ENCODE measurements at regions not wholly inside any gene's neighbourhood (a gene's known extent, or its start where the extent isn't known, plus 50 kb on each side); places are given as distances from the start of the nearest gene placed in this dataset.

DNA sequence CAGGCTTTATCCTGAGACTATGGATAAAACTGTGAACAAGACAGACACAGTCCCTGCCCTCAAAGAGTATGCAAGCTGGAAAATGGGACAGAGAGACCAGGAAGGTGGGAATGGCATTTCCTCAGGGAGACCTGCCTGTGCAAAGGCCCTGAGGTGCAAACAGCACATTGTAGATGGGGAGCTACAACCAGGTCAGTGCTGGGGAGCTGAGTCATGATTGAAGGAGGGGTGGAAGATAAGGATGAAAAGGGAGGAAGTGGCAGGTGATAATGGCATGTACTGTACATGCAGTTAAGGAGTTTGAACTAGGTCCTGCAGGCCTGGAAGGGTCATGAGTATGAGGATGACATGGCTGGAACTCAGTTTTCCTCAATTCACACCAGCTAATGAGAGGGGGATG, 75.5 kb upstream of the BOD1 start:
- DNase-seq: peak; percentile 75

DNA sequence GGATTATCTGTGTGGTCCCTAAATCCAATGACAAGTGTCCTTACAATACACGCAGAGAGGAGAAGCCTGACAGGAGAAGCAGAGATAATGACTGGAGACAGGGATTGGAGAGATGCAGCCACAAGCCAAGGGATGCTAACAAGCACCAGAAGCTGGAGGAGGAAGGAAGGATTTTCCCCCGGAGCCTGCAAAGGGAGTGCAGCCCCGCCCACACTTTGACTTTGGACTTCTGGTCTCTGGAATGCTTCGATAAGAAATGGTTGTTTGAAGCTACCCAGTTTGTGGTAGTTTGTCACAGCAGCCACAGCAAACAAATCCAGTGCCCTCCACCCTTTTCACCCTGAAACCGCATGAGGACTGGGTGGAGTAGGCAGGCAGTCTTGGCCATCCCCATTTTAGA, 77.2 kb upstream of the BOD1 start:
- DNase-seq: peak; percentile 20

DNA sequence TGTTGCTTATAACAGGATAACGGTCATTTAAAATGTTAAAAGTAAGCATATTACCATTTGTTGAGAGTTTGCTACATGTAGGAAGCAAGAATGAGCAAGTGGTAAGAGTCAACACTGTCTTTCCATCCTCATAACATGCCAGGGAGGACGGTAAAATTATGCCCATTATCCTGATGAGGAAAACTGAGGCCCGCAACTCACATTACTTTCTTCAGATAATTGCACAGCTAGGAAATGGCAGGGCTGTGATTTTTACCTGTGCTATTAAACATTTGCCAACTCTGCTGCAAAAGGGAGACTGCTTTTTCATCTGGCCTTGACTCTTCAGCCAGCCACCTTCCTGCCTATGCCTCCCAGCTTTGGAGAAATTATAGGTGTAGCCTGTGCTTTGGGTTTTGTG, 79.8 kb upstream of the BOD1 start:
- no peak for DNase-seq

DNA sequence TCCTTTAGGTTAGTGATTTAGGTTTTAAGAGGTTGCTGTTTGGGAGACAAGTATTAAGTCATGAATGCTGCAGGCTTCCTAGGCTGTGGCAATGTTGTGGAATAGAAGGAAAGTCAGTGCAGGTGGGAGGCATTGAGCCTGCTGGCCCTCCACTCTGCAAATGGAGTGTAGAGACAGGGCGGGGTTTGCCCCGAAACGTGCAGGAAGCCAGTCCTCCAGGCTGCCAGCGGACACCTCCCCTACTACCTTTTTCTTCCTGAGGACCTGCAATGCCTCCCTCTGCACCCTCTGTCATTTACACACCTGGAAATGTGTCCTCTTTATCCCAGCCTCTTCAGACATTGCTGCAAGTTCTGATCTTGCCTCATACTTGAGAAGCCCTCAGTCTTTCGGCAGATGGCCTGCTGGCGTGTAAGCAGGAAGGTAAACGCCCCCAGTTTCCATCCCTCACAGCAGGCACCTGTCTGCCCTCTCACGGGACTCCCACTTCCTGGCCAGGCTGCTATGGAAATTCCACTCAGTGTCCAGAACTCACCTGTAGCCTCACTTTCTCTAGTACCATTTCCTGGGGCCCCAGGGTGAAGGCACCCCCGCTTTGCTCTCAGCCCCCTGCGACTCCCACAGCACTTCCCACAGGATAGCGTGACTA, 81.6 kb upstream of the BOD1 start:
- DNase-seq: no peak

DNA sequence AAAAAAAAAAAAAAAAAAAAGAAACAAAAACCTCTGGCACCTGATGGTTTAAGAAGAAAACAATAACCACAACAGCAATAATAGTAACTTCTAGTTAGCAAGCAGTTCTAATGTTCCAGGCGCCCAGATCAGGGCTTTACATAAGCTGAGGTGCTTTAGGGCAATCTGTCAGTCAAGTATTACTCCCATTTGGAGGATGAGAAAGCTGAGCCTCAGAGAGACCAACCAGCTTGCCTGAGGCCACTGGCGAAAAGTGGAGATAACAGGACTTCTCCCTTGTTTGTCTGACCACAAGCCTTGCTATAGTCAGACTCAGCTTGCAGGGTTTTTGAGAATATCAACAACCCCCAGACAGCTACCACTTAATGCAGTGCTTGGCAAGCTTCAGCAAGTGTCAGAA, 83.5 kb upstream of the BOD1 start:
- DNase-seq: peak; percentile 73

DNA sequence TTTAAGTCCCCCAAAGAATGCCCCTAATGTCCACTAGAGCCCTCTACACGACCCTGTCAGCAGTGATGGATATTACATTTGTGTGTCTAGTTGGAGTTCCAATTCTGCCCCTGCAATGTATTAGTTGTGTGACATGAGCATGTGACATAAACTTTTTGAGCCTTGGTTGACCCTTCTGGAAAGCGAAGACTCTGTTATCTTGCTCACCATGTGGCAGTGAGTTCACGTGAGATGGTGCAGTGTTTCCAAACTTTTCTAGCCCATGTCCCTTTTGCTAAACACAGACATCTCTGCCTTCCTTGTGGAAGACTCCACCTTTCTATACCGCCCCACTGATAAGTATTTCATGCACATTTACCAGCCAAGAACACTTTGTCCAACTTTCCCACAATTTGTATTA, 87.0 kb upstream of the BOD1 start:
- DNase-seq: peak; percentile 90

DNA sequence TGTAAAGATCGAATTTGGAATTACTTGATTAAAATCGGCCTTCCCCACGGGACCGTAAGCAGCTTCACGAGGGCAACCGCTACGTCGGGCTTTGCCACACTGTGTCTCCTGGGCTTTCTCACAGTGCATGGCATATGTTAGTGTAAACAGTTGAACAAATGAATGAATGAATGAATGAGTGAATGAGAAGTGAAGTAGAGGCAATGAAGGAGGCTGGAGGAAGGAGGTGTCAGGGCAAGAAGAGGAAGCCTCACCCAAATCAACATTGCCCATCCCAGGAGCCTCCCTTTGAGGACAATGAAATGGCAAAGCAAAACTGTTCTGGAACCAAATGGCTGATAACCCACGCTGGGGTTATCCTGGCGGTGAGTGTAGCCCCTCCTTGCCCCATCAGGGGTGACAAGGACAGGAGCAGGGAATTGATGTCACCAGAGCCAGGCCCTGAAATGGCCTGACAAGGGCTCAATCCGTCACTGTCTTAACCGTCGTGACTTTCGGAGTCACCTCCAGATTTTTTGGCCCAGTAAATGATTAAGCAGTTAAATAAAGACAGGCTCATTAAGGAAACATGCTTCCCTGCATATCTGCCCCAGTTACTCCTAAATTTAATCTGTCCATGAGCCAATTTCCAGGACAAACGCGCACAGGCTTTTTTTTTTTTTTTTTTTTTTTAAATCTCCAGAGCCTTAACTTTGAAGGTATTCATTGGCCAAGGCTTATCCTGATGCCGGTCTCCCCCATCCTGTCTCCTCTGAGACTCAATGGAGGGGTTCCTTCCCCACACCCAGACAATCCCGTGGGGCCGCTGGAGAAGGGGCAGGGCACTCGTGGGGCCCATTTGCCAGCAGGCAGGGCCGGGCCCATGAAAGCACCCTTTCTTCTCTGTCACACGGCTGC, 88.4 kb upstream of the BOD1 start:
- DNase-seq: no peak

DNA sequence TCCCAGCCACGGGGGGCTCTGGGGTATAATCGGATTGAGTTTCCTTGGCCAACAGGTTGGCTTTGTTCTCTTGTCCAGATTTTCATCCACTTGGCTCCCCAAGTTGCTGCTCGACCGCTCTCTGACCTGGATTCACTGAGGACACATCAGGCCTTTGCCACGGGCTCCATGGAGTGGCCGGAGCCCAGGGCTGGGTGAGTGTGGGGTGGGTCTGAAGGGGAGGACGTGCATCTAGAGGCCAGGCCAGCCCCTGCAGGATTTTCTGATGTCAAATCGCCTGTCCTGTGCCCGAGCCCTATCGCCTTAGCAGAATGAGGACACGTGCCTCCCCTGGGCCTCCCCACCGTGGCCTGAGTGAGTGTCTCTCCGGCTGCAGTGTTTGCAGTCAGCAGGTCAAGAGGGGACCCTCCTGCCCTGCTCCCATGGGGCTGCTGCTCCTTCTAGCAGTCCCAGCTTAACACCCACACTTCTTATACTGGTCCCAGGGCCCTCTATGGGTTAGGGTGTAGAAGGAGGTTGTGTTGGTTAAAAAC, 89.1 kb upstream of the BOD1 start:
- DNase-seq: no peak

DNA sequence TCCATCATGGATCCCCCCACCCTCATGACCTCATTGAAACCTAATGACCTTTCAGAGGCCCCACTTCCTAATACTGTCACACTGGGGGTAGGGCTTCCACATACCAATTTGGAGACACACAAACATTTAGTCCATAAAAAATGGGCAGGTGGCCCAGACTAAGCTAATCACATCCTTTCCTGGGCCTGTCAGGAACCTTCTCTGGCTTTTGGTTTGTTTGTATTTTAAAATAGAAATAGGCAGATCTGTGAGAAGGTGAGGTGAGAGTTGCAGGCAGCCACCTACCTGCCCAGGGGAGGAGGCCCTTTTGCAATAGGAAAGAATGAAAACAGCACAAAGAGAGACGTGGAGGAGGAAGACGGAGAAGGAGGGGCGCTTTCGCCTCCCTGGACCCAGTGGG, 90.2 kb upstream of the BOD1 start:
- no peak for DNase-seq

DNA sequence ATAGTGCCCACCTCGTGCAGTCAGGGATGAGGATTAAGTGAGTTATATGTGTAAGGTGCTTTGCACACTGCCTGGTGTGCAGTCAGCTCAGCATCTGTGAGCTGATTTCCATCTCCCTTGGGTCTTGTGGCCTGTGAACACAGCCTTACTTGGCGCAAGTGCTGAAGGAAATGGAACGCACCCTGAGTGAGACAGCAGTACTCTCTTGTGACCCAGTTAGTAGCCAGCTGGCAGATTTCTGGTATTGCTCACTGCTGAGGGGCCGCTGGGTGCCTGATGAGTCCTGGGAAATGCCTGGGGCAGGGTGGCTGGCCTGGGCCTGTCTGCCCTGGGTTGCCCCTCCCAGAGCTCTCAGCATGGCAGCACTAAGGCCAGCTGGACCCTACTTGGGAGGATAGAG, 90.9 kb upstream of the BOD1 start:
- DNase-seq: no peak

DNA sequence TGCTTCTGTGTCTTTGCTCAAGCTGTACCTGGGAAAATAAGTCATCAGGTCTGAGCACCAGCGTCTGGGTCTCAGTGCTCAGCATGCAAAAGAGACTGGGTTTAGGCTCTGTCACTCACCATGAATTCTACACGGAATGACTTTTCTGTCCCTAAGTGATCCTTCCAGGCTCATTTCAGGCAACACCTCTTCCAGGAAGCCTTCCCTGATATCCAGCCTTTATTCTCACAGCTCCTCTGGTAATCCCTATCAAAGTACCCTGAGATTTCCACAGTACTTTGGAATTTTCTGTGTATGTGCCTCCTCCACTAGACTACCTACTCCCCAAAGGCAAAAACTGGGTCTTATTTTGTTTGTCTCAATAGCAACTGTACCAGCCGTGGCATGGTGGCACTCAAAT, 92.7 kb upstream of the BOD1 start:
- no peak for DNase-seq

DNA sequence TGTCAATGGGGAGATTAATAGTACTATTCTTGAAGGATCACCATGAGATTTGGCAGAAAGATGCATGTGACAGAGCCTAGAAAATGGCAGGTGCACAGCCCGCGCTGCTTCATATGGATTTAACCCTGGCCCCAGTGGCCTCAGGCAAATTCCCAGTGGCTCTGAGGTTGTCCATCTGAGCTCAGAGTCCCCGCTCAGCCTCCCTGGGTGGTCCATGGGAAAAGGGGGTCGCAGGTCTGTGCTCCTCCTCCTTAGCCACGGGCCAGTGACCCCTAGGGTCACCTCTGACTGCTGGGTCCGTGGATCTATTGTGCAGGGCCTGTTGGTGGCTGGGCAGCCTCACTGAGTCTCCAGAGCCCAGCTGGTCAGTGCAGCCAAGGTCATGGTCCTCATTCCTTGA, 93.3 kb upstream of the BOD1 start:
- no peak for DNase-seq

DNA sequence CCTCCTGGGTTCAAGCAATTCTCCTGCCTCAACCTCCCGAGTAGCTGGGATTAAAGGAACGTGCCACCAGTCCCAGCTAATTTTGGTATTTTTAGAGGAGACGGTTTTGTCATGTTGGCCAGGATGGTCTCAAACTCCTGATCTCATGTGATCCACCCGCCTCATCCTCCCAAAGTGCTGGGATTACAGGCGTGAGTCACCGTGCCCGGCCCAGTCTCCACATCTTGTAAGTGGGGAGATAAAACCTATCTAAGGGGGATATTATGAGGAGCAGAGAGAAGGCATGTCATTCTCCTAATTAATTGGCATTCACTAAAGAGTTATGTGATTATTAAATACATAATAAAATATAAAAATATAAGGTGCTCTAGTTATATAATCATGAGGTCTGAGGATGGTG, 94.1 kb upstream of the BOD1 start:
- DNase-seq: no peak

DNA sequence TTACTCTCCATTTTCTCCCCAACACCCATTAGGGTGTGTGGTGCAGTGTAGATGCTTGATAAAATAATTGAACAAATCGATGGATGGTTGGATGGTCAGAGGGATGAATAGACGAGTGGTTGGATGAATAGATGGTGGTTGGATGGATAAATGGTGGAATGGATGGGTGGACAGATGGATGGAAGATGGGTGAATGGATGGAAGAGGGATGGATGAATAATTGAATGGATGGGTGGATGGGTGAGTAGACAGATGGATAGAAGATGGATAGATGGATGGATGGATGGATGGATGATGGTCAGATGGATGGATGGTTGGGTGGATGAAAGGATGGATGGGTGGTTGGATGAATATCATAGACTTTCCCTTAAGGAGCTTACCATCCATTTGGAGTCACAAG, 95.0 kb upstream of the BOD1 start:
- DNase-seq: no peak

DNA sequence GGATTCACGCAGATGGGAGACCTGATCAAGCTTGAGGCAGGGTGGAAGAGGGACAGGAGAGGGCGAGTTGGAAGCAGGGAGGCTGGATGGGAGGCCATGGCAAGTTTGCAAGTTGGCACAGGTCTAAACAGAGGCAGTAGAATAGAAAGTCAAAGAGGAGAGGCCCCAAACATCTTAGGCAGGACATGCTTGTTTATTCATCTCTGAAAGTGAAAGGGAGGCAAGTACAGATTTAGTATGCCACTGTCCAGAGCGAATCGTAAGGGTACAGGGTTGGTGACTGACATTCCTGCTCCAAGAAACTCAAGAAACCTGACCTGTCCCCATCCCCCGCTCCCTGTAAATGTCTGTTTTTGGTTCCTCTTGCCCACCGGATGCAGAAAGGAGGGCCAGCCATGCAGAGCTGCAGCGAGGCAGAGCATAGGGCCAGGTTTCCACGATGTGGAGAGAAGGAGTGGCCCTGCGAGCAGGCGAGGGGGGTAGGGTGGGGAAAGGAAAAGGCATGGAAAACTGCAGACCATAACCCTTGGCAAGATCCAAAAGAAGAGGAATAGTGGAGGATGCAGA, 96.2 kb upstream of the BOD1 start:
- DNase-seq: no peak

DNA sequence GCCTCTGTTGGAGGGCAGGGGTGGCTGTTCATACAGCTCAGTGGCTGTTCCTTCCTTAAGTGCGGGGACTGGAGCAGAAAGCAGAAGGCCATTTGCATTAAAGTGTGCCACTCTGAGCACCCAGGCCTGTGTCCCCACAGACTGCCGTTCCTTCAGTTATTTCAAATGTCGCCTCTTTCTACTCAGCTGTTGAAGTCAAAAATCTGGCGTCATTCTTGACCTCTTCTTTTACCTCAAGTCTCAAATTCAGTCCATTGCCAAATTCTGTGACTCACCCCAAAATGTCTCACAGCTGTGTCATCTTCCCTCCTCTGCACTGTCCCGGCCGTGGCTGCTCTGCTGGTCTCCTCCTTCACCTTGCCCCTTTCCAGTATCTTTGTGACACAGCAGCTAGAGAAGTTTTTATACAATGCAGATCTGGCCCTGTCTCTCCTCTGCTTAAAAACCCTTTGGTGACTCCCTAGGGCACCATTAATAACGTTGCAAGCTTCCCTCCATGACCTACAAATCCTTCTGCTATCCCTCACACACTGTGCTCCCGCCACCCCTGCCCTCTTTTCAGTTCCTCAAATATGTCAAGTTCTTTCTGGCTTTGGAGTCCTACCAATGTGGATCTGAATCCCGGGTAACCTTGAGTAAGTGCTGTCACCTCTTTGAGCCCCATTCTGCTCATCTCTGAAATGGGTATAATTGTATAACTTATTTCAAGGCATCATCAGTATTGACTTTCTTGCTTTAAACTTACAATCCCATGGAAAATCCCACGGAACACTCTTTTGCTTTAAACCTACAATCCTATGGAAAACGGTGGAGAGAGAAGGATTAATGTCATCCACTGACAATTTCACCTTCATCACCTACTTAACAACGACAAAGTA, 98.3 kb upstream of the BOD1 start:
- DNase-seq: no peak

DNA sequence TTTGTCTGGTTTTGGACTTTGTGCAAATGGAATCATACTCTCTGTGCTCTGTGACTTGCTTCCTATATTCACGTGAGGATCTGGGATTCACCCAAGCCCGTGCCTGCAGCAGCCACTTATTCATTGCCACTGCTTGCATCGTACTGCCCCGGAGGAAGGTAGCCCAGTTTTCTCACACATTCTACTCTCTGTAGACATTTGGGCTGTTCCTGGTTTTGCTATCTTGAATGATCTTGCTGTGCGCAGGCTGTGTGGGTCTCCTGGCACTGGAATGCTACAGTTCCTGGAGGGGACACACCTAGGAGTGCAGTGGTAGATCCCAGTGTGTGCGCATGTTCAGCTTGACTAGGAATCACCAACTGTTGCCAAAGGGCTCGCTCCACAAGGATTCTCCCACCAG, 99.2 kb upstream of the BOD1 start:
- no peak for DNase-seq

DNA sequence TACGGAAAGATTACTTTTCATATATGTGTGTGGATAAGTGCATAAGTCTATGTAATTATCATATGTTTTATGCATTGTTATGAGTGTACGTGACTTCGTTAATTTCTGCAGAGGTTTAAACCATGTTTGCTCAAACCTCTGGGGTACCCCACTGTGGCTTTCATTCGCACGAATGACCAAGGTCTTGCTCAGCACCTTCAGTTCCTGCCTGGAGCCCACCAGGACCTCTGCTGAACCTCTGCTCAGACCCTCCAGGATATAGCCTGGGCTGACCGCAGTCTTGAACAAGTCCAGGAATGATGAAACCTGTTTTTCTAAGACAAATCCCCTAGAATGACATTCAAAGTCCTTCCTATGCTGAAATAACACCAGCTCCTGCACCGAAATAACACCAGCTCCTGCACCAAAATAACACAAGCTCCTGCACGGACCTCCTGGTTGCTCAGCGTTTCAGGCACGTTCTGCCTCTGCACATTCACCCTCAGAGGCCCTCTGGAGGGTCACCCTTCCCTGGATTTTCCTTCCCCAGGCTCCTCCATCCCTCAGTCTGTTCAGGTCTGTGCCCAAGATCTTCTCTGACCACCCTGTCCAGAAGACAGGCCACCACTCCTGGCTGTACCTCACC, 99.7 kb upstream of the BOD1 start:
- DNase-seq: no peak

DNA sequence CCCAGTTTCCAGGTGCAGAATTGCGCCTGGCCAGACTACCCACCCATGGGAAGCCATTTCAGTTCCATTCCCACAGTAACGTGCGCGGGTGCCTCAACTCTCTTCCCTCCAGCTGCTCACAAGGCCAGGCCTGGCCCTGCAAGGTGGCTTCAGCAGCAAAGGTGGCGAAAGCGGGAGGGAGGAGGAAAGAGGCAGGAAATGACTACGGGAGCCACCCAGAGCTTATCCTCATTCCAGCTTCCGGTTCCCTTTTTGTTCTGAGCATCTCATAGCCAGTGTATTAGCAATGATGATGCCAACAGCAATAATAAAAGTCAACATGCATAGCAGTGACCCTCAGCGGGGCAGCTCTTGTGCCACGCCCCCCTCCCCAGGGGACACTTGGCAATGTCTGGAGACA, 101.5 kb upstream of the BOD1 start:
- DNase-seq: no peak

DNA sequence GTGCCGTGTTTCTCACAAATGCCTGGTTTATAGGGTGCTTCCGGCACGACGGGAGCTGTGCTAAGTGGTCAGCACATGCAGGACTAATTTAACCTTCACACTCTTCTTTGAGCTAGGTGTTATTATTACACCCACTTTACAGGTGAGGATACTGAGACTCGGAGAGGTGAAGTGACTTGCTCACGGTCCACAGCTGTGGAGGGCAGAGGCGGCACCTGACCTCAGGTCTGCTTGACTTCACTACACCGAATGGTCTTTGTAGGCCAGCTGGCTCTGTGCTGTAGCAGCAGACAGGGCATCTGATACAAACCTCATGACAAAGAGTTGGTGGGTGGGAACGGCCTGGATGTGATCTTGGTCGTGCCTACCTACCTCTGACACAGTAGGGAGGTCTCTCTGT, 102.0 kb upstream of the BOD1 start:
- DNase-seq: no peak

DNA sequence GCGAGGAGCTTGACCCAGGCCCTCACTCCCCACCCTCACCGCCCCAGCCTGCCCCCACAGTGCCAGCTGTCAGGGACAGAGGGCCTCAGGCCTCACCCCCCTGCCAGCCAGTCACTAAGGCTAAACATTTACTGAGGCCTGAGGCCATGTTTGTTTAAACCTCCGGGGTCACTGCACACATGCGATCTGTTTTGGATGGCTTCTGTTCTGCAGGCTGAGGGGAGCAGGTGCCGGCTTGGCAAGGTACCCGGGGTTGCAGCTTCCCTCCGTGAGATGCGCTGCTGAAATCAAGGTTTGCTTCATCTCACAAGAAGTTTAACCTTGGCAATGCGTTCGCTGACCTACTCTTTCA, 103.3 kb upstream of the BOD1 start:
- DNase-seq: no peak

DNA sequence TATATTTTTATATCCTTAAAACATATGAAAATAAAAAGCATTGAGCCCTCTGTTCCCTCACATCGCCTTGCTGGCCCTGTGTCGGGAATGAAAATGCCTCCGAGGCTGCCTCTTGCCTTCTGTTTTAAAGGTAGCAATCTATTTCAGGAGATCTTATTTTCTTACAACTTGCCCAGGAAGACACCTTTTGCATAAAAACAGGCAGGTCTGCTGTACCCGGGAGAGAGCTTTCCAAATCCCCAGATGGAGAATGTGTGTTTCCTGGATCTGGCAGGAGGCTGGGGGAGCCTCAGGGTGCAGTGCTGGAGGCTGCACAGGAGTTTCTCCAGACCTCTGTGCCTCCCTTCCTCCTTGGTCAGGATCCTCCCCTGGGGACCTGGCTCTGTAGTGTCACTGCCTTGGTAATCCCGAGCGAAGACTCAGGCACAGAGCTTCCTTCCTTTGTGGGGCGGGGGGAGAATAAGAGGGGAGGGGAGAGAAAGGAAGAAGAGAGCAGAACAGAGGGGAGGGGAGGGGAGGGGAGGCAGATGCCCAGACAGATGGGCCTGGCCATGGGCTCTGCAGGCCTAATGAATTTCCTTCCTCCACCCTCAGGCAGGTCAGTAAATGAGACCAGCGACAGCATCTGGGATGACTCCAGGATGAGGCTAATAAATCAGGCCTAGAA, 104.0 kb upstream of the BOD1 start:
- DNase-seq: no peak

Data from hematopoietic multipotent progenitor cell treated with erythropoietin and hydrocortisone succinate and interleukin-3 and kit ligand, for 8 days (in vitro differentiated cells).